ENCODE measurements at regions not wholly inside any gene's neighbourhood (a gene's known extent, or its start where the extent isn't known, plus 50 kb on each side); places are given as distances from the start of the nearest gene placed in this dataset.
A peak's percentile ranks its signal among the peaks of the same experiment; 100 is the strongest.
"Not testable (repeated sequence)": the region's sequence is repeated elsewhere in the genome, so short reads cannot be mapped to it uniquely, and the experiment has no call there.

DNA sequence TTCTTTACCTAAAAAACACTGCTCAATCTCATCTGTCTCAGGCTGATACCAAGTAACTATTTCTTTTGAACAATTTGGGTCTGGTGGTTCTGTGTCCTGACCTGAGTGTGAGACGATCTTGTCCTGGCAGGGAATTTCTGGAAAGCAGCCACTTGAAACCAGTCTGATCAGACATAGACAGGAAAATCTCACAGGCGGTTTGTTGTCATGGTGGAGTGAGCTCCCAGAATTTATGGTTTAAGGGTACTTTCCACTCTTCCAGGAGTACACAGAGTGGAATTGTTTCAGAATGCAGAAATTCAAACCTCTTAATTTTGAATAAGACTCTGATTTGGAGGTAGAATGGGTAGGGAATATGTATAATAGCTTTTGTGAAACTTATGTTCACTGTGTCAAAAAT is 268.2 kb downstream of the ISL1 start:
- peak in 3 of 4 donors; percentile 4 to 19 (median 17) for DNase-seq (ENCODE audit: low read depth in 4 of 4, low spot score in 2 of 4)

DNA sequence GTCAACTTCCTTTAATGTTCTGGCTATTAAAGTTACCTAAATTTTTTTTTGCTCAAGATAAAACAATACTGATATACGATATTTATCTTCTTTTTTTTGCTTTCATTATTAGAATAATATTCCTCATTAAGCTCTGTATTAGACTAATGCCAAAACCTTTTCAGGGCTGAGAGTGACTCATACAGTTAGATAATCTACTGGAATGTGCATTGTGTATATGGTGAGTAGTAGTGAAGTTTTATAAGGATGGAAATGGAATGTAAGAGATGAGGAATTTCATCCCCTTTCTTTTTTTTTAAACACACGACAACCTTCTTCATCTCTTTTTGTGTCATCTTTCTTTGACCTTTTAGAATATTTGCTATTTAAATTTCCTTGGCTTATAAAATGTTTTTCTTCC is 268.6 kb downstream of the ISL1 start:
- DNase-seq (ENCODE audit: low read depth in 4 of 4, low spot score in 2 of 4), result no peak

DNA sequence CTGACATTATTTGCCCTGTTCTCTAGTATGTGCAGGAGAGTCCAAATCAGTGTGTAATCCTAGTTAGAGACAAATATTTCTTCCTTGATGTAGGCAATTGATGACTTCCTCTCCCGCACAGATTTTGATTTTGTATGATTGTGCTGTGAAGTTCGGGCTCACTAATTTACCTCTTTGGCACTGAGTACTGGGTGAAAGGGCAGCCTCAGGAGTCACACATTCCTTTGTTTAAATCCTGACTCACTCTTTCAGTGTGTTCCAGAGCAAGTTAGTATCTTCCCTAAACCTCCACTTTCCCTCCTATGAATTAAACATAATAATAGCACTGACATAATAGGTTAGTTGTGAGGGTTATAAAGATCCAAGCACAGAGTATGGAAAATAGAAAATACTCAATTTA is 269.7 kb downstream of the ISL1 start:
- no peak for DNase-seq (ENCODE audit: low read depth in 4 of 4, low spot score in 2 of 4)

DNA sequence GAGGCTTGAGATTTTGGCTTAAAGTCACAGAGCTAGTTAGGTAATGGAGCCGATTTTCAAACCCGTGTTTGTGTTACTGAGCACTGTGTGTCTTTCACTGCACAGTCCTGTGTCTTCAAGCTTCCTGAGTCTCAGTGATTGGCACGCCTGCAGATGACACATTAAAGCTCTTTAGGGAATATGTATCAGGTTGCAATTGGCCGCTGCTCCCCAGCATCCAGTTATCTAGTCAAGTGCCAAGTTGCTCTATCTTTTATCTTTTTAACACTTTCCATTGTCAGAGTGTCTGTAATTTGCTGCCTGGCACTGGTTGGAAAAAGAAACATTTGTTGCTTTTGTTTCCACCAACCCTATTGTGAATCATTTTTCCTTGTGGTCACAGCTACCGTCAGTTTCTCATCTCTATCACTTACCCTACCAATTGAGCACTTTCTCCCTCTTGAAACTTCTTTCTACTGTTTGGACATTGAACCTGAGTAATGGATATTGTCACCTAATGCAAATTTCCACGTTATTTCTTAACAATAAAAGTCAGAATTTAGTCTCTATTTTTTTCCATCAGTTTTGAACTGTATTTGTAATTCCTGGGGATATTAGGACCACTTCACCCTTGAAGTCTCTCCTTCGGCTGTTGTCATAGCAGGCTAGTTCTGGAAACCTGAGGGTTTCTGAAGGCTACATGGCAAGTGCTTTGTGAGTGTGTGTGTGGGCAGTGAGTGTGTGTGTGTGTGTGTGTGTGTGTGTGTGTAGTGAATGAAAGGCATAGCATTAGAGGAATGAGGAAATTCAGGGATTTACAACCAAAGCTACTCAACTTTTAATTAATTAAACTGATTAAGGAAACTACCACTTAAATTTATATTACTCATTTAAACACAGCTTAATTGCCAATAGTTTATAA is 274.3 kb downstream of the ISL1 start:
- no peak for DNase-seq (ENCODE audit: low read depth in 4 of 4, low spot score in 2 of 4)

DNA sequence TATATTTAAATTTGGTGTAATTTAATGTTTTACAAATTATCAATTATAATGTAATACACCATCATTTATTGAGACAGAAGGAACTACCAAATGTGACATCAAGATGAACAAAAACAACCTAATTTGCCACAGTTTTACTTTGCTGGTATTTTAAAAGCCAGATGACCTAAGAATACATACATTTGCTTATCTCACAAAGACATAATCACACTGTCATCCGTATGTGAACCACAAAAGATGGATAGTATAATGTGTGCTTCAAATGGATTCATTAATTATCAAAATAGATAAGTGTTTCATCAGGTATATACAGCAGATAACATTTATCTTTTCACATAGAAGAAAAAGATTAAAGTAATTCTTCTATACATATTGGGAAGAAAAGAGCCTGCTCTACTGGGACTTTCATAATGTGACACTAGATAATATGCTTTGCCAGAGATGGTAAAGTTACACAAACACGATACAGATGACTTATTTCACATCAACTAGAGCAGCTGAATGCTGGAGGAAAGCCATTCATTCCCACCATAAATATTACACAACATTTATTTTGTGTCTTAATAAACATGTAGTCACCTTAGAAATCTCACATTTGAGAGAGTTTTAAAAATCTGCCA is 278.5 kb downstream of the ISL1 start:
- DNase-seq (ENCODE audit: low read depth in 4 of 4, low spot score in 2 of 4), result no peak

DNA sequence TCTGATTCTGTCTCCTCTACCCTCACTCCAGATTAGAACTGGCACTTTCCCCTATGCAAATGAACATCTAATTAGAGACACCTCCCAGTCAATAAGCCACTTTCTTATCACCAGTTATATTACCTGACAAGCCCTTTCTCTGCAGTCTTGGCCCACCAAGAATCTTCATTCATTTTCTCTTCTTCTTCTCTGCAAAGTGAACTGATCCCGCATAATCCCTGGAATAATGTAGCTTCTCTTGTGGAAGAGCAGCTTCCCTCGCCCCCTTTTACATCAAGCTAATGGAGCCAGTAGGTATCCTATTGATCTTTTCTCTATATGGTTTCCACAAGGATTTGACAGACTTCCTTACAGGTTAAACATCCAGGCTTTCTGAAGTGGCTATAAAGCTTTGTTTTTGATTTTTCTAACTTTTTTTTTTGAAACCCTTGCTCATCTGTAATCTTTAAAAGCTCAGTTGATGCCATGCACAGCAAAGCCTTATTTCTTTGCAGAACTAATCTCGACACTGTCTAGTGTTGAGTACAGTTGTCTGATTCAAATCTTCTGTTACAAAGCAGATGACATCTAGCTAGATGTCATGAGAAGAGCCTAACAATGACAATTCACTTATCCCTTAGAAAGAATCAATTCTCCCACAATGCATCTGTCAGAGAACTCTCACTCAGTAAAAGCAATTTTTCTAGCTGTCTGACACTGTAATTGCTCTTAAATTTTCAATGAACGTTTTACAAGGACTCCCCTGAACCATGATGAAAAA is 281.4 kb downstream of the ISL1 start:
- DNase-seq (ENCODE audit: low read depth in 4 of 4, low spot score in 2 of 4), result no peak

DNA sequence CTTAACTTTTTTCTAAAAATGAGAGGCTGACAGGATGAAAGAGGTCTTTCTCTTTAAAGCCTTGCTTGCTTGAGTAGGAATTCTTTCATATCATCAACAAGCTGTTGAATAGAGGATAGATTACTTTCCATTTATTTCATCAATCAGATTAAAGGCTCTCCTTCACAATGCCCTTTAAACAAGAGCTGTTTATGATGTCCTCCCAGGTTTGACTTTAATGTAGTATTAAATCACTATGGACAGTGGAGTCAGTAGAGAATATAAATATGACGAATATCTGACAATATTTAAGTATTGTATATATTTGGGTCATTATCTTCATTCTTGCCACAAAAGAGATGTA is 282.0 kb downstream of the ISL1 start:
- DNase-seq (ENCODE audit: low read depth in 4 of 4, low spot score in 2 of 4), result no peak

DNA sequence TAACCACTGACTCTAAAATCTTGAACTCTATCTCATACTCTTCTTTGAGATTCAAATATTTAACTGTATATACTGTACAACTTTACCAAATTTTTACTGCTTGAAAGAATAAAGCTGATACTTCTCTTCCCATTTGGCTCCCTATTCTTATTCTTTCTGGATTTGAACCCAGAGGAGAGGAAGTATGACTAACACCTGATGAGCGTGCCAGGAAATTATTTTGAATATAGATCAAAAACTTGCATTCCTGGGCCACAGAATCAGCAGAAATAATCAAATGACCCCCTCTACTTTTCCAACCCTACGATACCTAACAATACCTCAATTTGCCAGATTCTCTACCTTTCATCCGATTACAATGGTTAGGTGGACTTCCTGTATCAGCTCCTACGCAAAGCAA is 285.8 kb downstream of the ISL1 start:
- no peak for DNase-seq (ENCODE audit: low read depth in 4 of 4, low spot score in 2 of 4)

DNA sequence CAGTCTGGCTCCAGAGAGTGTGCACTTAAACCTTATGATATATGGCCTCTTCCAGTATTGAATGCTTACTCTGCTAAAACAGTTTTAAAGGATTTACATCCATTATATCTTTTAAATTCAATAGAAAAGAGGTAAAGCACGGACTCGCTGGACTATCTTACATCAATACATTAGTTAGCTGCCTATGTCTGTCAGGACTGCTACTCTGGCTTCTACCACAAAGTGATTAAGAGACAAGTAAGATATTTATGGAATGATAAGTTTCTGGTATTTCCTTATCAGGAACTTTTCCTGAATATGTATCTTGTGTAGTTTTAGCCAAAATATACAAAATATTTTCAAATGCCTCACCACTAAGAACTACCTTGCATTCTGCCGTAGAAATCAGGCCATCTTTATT is 295.1 kb downstream of the ISL1 start:
- no peak for DNase-seq (ENCODE audit: low read depth in 4 of 4, low spot score in 2 of 4)

DNA sequence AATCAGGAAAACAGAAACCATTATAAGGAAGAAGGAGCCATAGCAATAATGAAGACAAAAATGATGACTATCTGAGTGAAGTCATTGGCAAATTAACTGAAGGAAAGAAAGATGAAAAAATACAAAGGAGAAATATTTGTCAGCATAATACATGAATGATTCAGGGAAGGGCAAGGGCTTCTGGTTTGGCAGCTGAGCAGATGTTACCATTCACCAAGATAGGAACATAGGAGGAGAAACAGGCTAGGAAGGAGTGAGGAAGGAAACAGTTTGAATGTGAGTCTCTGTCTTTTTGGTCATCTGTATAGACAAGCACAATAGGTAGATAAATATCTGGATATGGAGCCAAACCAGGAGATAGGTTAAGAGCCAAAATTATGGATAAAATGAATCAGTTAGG is 296.0 kb downstream of the ISL1 start:
- DNase-seq (ENCODE audit: low read depth in 4 of 4, low spot score in 2 of 4), result no peak

DNA sequence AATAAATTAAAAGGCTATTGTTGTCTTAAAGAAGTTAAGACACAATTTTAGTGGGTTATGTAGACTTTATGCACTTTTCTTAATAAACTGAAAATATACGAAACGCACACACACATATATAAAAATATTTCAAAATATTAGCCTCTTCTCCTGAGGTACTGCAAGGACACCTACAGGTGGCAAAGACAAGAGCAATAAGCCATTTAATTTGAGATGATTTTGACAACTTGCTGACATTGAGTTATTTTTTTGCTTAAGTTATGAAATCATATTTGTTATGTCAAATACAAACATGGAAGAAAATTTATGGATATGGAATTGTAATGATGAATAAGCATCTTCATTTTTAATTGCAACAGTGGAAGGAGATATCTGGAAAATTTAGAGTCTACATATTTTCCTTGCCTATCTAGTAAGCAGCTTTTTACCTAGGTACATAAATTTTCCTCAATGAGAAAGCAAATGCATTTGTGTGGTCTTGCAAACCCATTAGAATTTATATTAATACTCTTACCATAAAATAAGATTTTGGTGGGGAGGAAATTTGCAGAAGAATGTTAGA is 301.6 kb downstream of the ISL1 start:
- no peak for DNase-seq (ENCODE audit: low read depth in 4 of 4, low spot score in 2 of 4)

DNA sequence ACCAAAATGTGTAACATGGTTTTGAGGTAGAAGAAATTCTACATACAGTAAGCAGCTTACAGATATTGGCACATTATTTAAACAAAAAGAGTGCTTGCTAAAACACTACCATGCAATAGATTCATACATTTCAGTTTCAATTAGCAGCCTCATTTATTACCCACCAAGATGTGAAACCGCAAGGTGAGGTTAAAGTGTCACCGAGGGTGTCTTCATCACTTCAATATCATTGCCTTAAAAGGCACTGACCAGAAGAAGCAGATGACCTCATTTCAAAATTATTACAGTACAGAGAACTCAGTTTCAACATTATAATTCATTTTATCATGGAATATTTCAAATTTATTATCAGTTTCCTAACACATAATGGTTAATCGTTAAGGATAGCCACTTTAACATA is 302.2 kb downstream of the ISL1 start:
- DNase-seq (ENCODE audit: low read depth in 4 of 4, low spot score in 2 of 4), result no peak

DNA sequence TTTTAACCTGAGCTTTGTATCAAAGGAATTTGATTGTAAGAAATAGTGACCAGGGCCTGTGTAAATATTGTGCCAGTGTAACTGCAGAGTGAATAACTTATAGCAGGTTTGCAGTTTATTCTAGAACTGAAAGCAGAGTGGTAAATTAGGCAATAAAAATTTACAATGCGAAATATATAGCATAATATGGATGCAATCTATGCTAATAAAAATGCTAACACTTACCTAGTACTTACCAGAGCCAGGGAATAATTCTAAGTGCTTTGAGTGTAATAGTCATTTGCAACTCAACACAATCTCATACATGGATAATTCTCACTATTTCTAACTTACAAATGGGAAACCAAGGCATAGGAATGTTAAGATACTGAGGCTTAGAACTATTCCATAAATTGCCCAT is 303.4 kb downstream of the ISL1 start:
- DNase-seq (ENCODE audit: low read depth in 4 of 4, low spot score in 2 of 4), result no peak

DNA sequence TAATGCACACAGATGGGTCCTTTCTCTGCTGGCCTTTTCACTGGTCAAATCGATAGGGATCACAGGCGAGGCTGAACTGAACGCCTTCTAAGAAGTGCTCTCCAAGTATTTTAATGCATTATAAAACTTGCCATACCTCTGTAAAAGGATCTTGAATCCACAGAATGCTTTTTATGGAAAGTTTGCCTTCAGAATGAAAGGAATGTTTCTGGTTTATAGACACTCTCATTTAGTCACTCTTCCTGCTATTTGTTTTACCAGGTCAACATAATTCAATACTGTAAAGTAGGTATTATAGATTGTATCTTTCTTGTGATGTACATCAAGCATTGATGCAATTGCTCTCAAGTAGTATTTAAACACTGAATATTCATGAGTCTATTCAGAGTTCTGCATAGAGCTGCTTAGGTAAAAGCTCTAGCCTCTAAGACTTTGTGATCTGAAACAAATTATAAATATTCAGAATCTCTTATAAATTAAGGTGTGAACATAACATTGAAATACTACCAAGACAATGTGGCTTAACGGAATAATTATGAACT is 308.4 kb downstream of the ISL1 start:
- DNase-seq (ENCODE audit: low read depth in 4 of 4, low spot score in 2 of 4), result no peak

DNA sequence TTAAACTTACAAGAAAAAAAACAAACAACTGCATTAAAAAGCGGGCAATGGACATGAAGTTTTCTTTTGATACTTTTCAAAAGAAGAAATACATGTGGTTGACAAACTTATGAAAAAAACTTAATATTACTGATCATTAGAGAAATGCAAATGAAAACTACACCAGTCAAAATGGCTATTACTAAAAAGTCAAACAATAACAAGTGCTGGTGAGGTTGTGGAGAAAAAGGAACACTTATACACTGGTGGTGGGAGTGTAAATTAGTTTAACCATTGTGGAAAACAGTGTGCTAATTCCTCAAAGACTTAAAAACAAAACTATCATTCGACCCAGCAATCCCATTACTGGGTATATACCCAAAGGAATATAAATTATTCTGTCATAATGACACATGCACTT is 311.6 kb downstream of the ISL1 start:
- DNase-seq (ENCODE audit: low read depth in 4 of 4, low spot score in 2 of 4), result no peak

DNA sequence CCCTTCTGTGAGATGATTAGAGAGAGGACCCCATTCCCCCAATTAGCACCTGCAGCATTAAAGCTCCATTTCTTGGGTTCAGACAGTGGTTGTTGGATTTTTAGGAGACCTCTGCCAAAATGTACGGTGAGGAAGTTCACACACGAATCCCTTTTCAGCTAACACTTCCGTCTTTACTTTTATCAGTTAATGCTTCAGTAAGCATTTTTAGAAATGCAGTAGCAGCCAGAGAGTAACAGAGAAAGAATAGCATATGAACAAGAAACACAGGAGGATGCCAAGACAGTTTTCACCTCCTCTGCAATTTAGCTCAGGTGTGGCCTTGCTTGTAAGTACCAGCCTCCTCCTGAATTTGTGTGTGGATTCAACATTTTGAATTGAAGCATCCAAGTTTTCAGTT is 312.9 kb downstream of the ISL1 start:
- no peak for DNase-seq (ENCODE audit: low read depth in 4 of 4, low spot score in 2 of 4)

DNA sequence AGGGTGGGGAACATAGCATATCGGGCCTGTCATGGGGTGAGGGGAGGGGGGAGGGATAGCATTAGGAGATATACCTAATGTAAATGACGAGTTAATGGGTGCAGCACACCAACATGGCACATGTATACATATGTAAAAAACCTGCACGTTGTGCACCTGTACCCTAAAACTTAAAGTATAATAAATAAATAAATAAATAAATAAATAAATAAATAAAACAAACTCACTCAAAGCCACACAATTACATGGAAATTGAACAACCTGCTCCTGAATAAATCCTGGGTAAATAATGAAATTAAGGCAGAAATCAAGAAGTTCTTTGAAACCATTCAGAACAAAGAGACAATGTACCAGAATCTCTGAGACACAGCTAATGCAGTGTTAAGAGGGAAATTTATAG is 318.8 kb downstream of the ISL1 start:
- DNase-seq (ENCODE audit: low read depth in 4 of 4, low spot score in 2 of 4), result not testable (repeated sequence)

DNA sequence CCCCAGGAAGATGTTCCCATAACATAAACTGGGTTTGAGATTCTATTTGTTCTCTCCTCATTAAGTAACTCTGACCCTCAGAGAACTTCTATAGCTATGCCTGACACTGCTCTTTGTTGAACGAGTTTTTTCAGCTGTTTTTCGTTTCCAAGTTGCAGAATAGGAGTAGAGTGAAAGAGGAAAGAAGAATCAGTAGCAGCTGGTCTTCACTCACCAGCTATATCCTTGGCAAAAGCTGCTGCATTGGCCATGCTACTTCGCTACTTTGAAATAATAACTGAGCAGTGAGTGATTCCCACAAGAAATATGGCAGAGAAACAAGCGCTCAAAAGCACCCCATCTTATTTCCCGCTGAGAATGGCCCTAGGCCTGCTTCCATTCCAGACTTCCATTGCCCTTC is 329.0 kb downstream of the ISL1 start:
- DNase-seq (ENCODE audit: low read depth in 4 of 4, low spot score in 2 of 4), result no peak

DNA sequence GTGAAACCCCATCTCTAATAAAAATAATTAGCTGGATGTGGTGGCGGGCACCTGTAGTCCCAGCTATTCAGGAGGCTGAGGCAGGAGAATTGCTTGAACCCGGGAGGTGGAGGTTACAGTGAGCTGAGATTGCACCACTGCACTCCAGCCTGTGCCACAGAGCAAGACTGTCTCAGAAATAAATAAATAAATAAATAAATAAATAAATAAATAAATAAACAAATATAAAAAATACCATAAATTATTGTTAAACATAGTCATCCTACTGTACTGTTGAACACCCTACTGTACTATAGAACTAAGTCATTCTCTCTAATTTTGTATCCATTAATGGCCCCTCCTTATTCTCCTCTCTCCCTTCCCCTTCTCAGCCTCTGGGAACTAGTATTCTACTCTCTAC is 332.2 kb downstream of the ISL1 start:
- DNase-seq (ENCODE audit: low read depth in 4 of 4, low spot score in 2 of 4), result not testable (repeated sequence)

DNA sequence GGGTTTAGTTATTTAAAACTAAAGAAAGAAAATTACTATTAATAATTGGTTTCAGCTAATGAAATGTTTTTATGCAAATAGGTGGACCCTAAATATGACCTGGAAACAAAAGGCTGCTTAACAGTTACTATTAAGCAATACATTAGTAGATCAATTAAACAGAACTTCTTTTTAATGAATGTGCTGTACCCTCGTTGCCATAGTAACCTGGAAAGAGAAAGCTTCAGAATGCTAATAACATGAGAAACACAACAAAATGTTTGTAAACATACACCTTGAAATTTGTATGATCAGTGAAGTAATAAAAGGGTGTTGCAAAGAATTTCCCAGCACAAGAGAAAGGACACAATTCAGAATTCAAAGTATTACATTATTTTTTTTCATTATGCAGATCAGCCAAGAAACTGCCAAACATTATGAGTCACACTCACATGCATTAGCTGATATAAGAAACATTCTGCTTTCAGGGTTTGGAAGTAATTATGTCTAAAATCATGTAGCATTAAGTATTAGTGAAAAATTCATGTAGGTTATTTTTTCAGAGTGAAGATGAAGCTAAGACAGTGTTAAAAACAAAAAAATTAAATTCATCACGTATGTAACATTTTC is 348.3 kb downstream of the ISL1 start:
- no peak for DNase-seq (ENCODE audit: low read depth in 4 of 4, low spot score in 2 of 4)

DNA sequence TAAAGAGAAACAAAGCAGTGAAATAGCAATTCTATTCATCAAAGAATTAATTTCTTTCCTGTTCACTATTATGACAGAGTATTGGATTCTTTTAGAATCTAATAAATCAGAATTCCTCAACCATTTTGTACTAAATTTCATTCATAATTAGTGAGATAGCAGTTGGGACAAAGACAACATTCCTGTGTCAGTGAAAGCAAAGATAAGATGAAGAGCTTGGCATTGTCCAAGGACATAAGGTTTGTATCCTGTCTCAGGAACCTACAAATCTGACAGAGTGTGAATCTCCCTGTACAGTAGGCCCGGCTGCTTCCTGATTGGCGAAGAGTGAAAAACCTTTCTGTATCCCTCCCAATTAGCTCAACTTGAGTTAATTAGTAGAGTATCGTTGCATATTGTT is 349.1 kb downstream of the ISL1 start:
- no peak for DNase-seq (ENCODE audit: low read depth in 4 of 4, low spot score in 2 of 4)
